ENCODE measurements at regions not wholly inside any gene's neighbourhood (a gene's known extent, or its start where the extent isn't known, plus 50 kb on each side); places are given as distances from the start of the nearest gene placed in this dataset.

DNA sequence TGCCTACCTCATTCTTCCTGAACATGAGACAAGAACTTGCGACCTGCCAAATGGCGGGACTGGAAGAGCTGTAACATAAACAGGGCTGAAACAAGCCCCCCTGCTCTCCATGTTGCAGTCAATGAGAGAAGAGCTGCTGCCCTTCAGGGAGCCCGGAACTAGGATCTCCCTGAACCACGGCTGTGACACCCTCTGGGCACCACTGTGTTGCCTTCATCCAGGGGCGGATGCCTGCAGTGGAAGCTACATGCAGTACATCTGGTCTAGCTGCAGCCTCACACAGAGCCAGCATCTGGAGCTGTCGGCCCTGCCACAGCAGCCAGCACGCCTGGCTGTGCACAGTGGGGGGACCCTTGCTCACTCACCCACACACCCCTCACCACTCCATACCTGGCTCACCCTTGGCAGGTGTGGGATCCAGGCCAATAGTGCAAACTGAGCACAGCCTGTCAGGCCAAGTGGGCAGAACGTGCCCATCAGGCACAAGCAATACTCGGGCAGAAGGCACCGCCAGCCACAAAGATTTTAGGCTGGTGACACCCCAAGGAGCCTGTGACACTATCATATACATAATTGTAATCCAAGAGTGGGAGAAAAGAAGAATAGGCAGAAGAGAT lies 451.3 kb downstream of the HTR1B start:
- TF ChIP-seq, protein P1, sequence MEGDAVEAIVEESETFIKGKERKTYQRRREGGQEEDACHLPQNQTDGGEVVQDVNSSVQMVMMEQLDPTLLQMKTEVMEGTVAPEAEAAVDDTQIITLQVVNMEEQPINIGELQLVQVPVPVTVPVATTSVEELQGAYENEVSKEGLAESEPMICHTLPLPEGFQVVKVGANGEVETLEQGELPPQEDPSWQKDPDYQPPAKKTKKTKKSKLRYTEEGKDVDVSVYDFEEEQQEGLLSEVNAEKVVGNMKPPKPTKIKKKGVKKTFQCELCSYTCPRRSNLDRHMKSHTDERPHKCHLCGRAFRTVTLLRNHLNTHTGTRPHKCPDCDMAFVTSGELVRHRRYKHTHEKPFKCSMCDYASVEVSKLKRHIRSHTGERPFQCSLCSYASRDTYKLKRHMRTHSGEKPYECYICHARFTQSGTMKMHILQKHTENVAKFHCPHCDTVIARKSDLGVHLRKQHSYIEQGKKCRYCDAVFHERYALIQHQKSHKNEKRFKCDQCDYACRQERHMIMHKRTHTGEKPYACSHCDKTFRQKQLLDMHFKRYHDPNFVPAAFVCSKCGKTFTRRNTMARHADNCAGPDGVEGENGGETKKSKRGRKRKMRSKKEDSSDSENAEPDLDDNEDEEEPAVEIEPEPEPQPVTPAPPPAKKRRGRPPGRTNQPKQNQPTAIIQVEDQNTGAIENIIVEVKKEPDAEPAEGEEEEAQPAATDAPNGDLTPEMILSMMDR (IDR thresholded peaks at IDR 0.05): no peak
- no peak for TF ChIP-seq EP300 (IDR thresholded peaks at IDR 0.05)
